ENCODE measurements at regions not wholly inside any gene's neighbourhood (a gene's known extent, or its start where the extent isn't known, plus 50 kb on each side); places are given as distances from the start of the nearest gene placed in this dataset.
"Not testable (repeated sequence)": the region's sequence is repeated elsewhere in the genome, so short reads cannot be mapped to it uniquely, and the experiment has no call there.

- H3K4me3 ChIP-seq (ENCODE audit: low read depth, low read length): no peak overlapping the region
- no peaks in the 10 kb centered on the region for H3K36me3 ChIP-seq (ENCODE audit: control insufficient read depth, insufficient read depth, low read length)
- no peaks in the 10 kb centered on the region for H3K9me3 Mint-ChIP-seq (ENCODE audit: unreplicated experiment)
- H3K4me3 Mint-ChIP-seq (ENCODE audit: unreplicated experiment): no peak overlapping the region
- no peaks in the 10 kb centered on the region for H3K4me1 ChIP-seq
- intact Hi-C loops (cut with micrococcal nuclease; ENCODE audit: unreplicated experiment): no loop called here
- CTCF ChIA-PET: no interaction called here
- H3K4me1 Mint-ChIP-seq (ENCODE audit: low read depth, unreplicated experiment): no peaks in the 10 kb centered on the region
- H3K27me3 ChIP-seq (replicated peaks; ENCODE audit: control insufficient read depth, insufficient read depth, low read length): no peaks in the 10 kb centered on the region
- BruUV-seq (replicated peaks): no TSS peak
- DNase-seq: no peak
- H3K36me3 Mint-ChIP-seq (ENCODE audit: insufficient read depth, unreplicated experiment): no peaks in the 10 kb centered on the region
- no peak for TF ChIP-seq CTCF (IDR thresholded peaks at IDR 0.05; ENCODE audit: insufficient read depth in 1 of 2, low read depth in 1 of 2, low read length in 1 of 2, severe bottlenecking in 1 of 2, unreplicated experiment in 1 of 2)
- H3K9me3 ChIP-seq: no peaks in the 10 kb centered on the region
- H3K27ac Mint-ChIP-seq (ENCODE audit: unreplicated experiment): no peak overlapping the region
- POLR2A ChIA-PET: no interaction called here
- H3K27me3 Mint-ChIP-seq (ENCODE audit: insufficient read depth, unreplicated experiment): peaks cover 4% of the 10 kb centered on the region
Measured at GRCh38 chr2:187693923-187694322, 139.7 kb upstream of the TFPI start.

DNA sequence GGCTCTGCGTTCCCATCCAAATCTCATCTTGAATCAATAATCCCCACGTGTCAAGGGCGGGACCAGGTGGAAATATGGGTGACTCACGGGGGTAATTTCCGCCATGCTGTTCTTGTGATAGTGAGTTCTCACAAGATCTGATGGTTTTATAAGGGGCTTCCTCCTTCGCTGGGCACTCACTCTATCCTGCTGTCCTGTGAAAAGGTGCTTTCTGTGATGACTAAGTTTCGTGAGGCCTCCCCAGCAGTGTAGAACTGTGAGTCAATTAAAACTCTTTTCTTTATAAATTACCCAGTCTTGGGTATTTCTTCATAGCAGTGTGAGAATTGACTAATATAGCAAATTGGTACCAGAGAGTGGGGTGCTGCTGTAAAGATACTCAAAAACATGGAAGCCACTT lies 142.4 kb upstream of the TFPI start:
- H3K27me3 ChIP-seq (replicated peaks; ENCODE audit: control insufficient read depth, insufficient read depth, low read length); H3K9me3 ChIP-seq; H3K4me1 ChIP-seq; H3K4me3 Mint-ChIP-seq (ENCODE audit: unreplicated experiment); H3K36me3 ChIP-seq (ENCODE audit: control insufficient read depth, insufficient read depth, low read length); H3K27ac Mint-ChIP-seq (ENCODE audit: unreplicated experiment); CTCF ChIA-PET; H3K4me3 ChIP-seq (ENCODE audit: low read depth, low read length); H3K27me3 Mint-ChIP-seq (ENCODE audit: insufficient read depth, unreplicated experiment); DNase-seq; POLR2A ChIA-PET; H3K36me3 Mint-ChIP-seq (ENCODE audit: insufficient read depth, unreplicated experiment); BruUV-seq (replicated peaks); H3K9me3 Mint-ChIP-seq (ENCODE audit: unreplicated experiment); H3K4me1 Mint-ChIP-seq (ENCODE audit: low read depth, unreplicated experiment); intact Hi-C loops (cut with micrococcal nuclease; ENCODE audit: unreplicated experiment): not testable (repeated sequence)

- H3K27me3 Mint-ChIP-seq (ENCODE audit: insufficient read depth, unreplicated experiment): peaks cover 3% of the 10 kb centered on the region
- intact Hi-C loops (cut with micrococcal nuclease; ENCODE audit: unreplicated experiment): no loop called here
- no TSS peak for BruUV-seq (replicated peaks)
Measured at GRCh38 chr2:187698374-187699110, 144.3 kb upstream of the TFPI start.

More at GRCh38 chr2:187698374-187699110, 144.3 kb upstream of the TFPI start:
- DNase-seq: no peak
- Histone ChIP-seq H3K4me1 (no peaks in the 10 kb centered on the region), H3K4me3 (ENCODE audit: low read depth, low read length) (no peak overlapping the region), H3K27me3 (replicated peaks; ENCODE audit: control insufficient read depth, insufficient read depth, low read length) (no peaks in the 10 kb centered on the region), H3K36me3 (ENCODE audit: control insufficient read depth, insufficient read depth, low read length) (no peaks in the 10 kb centered on the region), H3K9me3 (no peaks in the 10 kb centered on the region)
- ChIA-PET POLR2A (no interaction called here), CTCF (no interaction called here)
- H3K36me3 Mint-ChIP-seq (ENCODE audit: insufficient read depth, unreplicated experiment): no peaks in the 10 kb centered on the region
- no peak overlapping the region for H3K4me3 Mint-ChIP-seq (ENCODE audit: unreplicated experiment)
- no peaks in the 10 kb centered on the region for H3K9me3 Mint-ChIP-seq (ENCODE audit: unreplicated experiment)
- TF ChIP-seq CTCF (IDR thresholded peaks at IDR 0.05; ENCODE audit: insufficient read depth in 1 of 2, low read depth in 1 of 2, low read length in 1 of 2, severe bottlenecking in 1 of 2, unreplicated experiment in 1 of 2): no peak
- no peak overlapping the region for H3K27ac Mint-ChIP-seq (ENCODE audit: unreplicated experiment)
- H3K4me1 Mint-ChIP-seq (ENCODE audit: low read depth, unreplicated experiment): no peaks in the 10 kb centered on the region
